Effector memory CD4-positive, alpha-beta T cell (primary cell): ENCODE measurements at regions not wholly inside any gene's neighbourhood (a gene's known extent, or its start where the extent isn't known, plus 50 kb on each side); places are given as distances from the start of the nearest gene placed in this dataset.
"Not testable (repeated sequence)": the region's sequence is repeated elsewhere in the genome, so short reads cannot be mapped to it uniquely, and the experiment has no call there.

ENCODE experiments used
- DNase-seq, 3 donors: peaks; one replicate each; pipeline ENCODE4 v3.0.0-alpha.2; 2020
- H3K27ac ChIP-seq: 2 replicates; pipeline ENCODE4 v1.7.0; 2013; ENCODE audit warnings: mild to moderate bottlenecking, low read length, moderate library complexity; ENCODE audit not compliant: insufficient read depth, poor library complexity, severe bottlenecking
- H3K27me3 ChIP-seq: replicated peaks from 2 replicates; pipeline ENCODE4 v1.7.0; 2013; ENCODE audit warnings: mild to moderate bottlenecking, low read length; ENCODE audit not compliant: insufficient read depth, control insufficient read depth, poor library complexity, severe bottlenecking
- H3K36me3 ChIP-seq: 2 replicates; pipeline ENCODE4 v1.7.0; 2013; ENCODE audit warnings: mild to moderate bottlenecking, low read length, moderate library complexity; ENCODE audit not compliant: control insufficient read depth, insufficient read depth
- H3K4me1 ChIP-seq: 2 replicates; pipeline ENCODE4 v1.7.0; 2013; ENCODE audit warnings: low read length, mild to moderate bottlenecking; ENCODE audit not compliant: control insufficient read depth, insufficient read depth, poor library complexity, severe bottlenecking
- H3K4me3 ChIP-seq: 2 replicates; pipeline ENCODE4 v1.7.0; 2013; ENCODE audit warnings: low read length, low read depth, mild to moderate bottlenecking; ENCODE audit not compliant: insufficient read depth, poor library complexity, severe bottlenecking
- H3K9me3 ChIP-seq: 2 replicates; pipeline ENCODE4 v1.7.0; 2013; ENCODE audit warnings: mild to moderate bottlenecking, low read length, moderate library complexity; ENCODE audit not compliant: control insufficient read depth

DNA sequence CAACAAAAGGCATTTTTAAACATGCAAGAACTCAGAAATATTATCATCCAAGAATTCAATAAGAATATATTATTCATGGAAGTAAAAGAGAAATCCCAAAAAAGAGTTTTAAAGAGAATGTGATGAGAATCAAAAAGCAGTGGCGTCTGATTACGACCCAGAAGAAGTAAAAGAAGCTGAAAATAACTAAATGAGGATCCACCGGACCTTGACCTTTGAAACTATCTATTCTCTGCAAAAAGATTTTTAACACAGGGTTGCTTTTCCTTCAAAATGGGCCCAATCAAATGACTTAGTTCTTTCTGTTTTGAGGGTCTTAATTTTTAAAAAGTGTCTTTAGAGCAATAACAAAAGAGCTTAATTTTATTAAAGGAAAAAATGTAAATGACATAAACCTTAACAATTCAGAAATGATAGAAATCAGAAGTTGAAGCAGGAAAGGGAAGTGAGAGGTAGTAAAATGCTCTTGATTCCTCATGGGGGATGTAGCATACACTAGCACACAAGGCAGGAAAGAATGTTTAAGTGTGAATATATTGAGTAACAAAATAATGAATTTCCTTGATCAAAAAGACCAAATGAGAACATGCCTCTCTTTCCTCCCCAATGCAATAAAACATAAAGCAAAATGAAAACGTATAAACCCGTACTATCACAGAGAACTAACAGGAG is 223.1 kb upstream of the PRDM1 start:
- H3K4me1 ChIP-seq = no peaks in the 10 kb centered on the region
- no peak overlapping the region for H3K4me3 ChIP-seq
- no peak for DNase-seq
- H3K27me3 ChIP-seq = no peaks in the 10 kb centered on the region
- H3K36me3 ChIP-seq = no peaks in the 10 kb centered on the region
- H3K9me3 ChIP-seq = no peaks in the 10 kb centered on the region
- H3K27ac ChIP-seq = no peak overlapping the region

DNA sequence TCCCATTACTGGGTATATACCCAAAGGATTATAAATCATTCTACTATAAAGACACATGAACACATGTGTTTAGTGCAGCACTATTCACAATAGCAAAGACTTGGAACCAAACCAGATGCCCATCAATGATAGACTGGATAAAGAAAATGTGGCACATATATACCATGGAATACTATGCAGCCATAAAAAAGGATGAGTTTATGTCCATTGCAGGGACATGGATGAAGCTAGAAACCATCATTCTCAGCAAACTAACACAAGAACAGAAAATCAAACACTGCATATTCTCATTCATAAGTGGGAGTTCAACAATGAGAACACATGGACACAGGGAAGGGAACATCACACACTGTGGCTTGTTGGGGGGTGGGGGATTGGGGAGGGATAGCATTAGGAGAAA is 225.2 kb upstream of the PRDM1 start:
- H3K4me1 ChIP-seq, H3K36me3 ChIP-seq, H3K4me3 ChIP-seq, H3K9me3 ChIP-seq, H3K27me3 ChIP-seq, DNase-seq, H3K27ac ChIP-seq: not testable (repeated sequence)

DNA sequence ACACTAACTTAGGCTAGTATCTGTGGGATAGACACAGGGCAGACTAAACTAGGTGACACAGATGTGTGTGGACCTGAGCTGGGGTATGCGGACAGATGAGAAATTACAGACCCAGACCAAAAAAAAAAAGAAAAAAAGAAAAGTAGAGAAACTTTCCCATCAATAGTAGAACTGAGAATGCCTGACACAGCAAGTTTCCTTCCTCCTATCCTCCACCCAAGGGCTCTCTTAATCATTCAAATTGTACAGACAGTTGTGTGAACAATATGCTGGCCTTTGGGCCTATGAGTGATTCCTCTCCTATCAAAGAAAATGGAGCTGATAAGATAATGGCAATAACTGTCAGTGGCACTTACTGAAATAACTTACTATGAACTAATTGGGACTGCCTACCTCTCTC is 226.7 kb upstream of the PRDM1 start:
- Histone ChIP-seq H3K9me3 (no peaks in the 10 kb centered on the region), H3K4me3 (no peak overlapping the region), H3K36me3 (no peaks in the 10 kb centered on the region), H3K4me1 (no peaks in the 10 kb centered on the region), H3K27ac (no peak overlapping the region), H3K27me3 (no peaks in the 10 kb centered on the region)
- no peak for DNase-seq

DNA sequence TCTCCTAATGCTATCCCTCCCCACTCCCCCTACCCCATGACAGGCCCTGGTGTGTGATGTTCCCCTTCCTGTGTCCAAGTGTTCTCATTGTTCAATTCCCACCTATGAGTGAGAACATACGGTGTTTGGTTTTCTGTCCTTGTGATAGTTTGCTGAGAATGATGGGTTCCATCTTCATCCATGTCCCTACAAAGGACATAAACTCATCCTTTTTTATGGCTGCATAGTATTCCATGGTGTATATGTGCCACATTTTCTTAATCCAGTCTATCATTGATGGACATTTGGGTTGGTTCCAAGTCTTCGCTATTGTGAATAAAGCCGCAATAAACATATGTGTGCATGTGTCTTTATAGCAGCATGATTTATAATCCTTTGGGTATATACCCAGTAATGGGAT is 227.5 kb upstream of the PRDM1 start:
- not testable (repeated sequence) for H3K4me3 ChIP-seq, H3K27me3 ChIP-seq, H3K36me3 ChIP-seq, H3K4me1 ChIP-seq, H3K27ac ChIP-seq, DNase-seq, H3K9me3 ChIP-seq

DNA sequence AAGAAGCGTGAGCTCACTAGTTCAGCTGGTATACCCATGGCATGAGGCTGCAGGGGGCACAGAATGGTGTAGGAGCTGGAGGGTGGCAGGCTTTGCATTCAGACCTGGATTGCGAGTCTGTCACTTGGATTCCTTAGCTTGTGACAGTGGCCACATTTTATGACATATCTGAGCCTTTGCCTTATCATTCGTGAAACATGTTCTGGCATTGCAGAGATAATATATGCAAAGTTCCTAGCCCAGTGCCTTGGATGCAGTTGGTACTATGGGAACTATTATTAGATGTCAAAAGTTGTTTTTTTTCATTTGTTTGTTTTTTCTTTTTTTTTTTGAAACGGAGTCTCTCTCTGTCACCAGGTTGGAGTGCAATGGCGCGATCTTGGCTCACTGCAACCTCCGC is 230.7 kb upstream of the PRDM1 start:
- Histone ChIP-seq H3K4me1 (no peaks in the 10 kb centered on the region), H3K27ac (no peak overlapping the region), H3K4me3 (no peak overlapping the region), H3K36me3 (no peaks in the 10 kb centered on the region), H3K9me3 (no peaks in the 10 kb centered on the region), H3K27me3 (no peaks in the 10 kb centered on the region)
- no peak for DNase-seq

DNA sequence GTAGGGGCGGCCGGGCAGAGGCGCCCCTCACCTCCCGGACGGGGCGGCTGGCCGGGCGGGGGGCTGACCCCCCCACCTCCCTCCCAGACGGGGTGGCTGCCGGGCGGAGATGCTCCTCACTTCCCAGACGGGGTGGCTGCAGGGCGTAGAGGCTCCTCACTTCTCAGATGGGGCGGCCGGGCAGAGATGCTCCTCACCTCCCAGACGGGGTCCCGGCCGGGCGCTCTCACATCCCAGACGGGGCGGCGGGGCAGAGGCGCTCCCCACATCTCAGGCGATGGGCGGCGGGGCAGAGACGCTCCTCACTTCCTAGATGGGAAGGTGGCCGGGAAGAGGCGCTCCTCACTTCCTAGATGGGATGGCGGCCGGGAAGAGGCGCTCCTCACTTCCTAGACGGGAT is 232.2 kb upstream of the PRDM1 start:
- H3K4me3 ChIP-seq, H3K36me3 ChIP-seq, H3K27me3 ChIP-seq, DNase-seq, H3K9me3 ChIP-seq, H3K27ac ChIP-seq, H3K4me1 ChIP-seq: not testable (repeated sequence)

DNA sequence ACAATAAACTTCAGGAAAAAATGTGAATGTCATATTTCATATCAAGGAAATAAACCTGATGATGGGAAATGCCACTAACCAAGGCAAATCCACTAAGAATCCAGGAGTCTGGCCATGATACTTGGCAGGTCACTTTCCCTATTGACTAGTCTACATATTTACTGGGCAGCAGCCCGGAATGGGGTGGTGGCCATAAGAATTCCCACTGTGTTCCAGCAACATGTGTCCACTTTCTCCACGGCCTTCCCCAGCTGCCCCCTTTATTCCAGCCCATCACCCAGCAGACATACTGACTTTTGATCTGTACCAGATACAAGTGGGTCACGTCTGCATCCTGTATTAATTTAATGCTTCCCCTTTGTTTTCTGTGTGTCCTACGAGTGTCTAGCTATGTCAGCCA is 234.5 kb upstream of the PRDM1 start:
- Histone ChIP-seq H3K36me3 (no peaks in the 10 kb centered on the region), H3K4me1 (no peaks in the 10 kb centered on the region), H3K4me3 (no peak overlapping the region), H3K9me3 (no peaks in the 10 kb centered on the region), H3K27ac (no peak overlapping the region), H3K27me3 (no peaks in the 10 kb centered on the region)
- no peak for DNase-seq

DNA sequence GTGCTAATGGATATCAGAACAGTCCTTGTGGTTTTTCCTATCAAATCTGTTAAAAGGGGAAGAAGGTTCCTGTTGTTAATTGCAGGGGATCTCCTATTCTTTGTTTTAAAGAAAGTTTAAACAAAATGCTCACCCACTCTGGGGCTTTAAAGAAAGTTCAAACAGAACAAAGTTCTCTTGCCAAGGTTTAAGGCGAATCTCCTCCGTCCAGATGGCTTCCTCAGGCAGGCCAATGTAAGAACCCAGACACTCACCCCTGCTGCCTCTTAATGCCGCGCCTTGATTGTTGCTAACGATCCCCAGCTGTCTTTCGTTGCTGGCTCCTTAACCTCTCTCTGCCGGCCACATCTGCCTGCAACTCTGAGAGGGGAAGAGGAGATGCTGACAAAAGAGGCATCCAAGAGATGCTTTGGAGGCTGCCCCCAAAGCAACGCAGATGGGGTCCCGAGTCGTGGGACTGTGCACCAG is 235.0 kb upstream of the PRDM1 start:
- H3K4me1 ChIP-seq = no peaks in the 10 kb centered on the region
- no peak for DNase-seq
- no peaks in the 10 kb centered on the region for H3K36me3 ChIP-seq
- H3K4me3 ChIP-seq = no peak overlapping the region
- no peak overlapping the region for H3K27ac ChIP-seq
- H3K27me3 ChIP-seq = no peaks in the 10 kb centered on the region
- H3K9me3 ChIP-seq = no peaks in the 10 kb centered on the region

DNA sequence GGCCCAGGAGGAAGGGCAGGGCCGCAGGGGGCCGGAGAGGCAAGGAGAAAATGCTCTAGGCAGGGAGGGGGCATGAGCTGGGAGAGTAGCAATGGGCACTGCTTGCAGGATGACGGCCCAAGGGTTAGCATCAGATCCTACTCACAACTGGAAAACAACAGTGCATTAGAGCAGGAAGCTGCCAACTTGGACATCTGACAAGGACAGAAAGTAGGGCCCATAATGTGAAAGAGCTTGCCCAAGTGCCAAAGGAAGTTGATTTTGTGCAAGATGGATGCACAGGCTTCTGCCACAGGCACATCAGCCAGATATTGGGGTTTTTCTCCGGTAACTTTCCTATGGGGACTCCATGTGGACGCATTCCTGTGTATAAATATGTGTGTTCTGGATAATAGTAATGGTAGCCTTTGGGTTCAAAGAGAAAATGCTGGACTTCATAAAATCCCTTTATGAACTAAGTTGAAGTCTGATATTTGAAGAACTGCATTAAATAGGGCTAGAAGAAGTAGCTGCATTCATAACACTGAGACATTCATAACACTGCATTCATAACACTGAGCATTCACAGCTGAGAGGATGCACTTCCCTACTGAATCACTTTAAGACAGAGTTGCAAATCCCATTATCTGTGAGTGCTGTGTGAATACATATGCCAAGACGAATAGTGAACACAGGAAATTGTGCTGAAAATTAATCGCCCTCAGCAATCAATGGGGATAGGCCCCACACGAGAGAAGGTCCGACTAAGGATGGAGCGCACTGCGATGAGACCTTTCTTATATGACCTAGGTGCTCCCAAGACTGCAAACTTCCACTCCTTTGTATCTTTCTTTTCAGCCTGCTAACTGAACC is 235.6 kb upstream of the PRDM1 start:
- Histone ChIP-seq H3K4me1 (no peaks in the 10 kb centered on the region), H3K27ac (no peak overlapping the region), H3K27me3 (no peaks in the 10 kb centered on the region), H3K36me3 (no peaks in the 10 kb centered on the region), H3K4me3 (no peak overlapping the region), H3K9me3 (no peaks in the 10 kb centered on the region)
- no peak for DNase-seq

DNA sequence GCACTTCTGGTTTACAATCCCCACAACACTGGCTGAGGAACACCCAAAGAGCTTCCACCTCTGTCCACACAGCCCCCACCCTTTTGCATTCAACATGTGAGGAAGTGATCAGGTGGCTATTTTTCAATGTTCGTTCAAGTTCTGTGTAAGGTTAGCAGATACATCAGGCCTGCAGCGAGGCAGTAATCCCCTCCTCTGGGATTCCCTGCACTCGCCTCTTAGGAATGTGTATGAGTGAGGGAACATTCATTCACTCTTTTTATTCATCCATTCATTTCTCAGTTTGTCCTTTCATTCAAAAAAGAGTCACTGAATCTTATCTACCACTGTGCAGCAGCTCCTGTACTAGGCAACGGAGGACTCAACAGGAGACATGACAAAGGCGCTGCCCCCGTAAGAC is 236.4 kb upstream of the PRDM1 start:
- H3K36me3 ChIP-seq = no peaks in the 10 kb centered on the region
- no peaks in the 10 kb centered on the region for H3K4me1 ChIP-seq
- H3K9me3 ChIP-seq = no peaks in the 10 kb centered on the region
- no peak overlapping the region for H3K27ac ChIP-seq
- DNase-seq = no peak
- H3K4me3 ChIP-seq = no peak overlapping the region
- no peaks in the 10 kb centered on the region for H3K27me3 ChIP-seq
